ENCODE measurements at regions not wholly inside any gene's neighbourhood (a gene's known extent, or its start where the extent isn't known, plus 50 kb on each side); places are given as distances from the start of the nearest gene placed in this dataset.

- TF ChIP-seq POLR2A (IDR thresholded peaks at IDR 0.05; ENCODE audit: low read depth, low read length) (no peak), POLR2AphosphoS5 (IDR thresholded peaks at IDR 0.05; ENCODE audit: low read depth, low read length) (no peak), SPI1 (IDR thresholded peaks at IDR 0.05; ENCODE audit: low read depth, low read length) (no peak), TAF1 (IDR thresholded peaks at IDR 0.05; ENCODE audit: low read depth, low read length) (no peak), POU2F2 (IDR thresholded peaks at IDR 0.05; ENCODE audit: low read depth, low read length) (no peak)
Observed at GRCh38 chr12:47303207-47303606, 223.4 kb upstream of the AMIGO2 start.
